GM12878 (cell line): ENCODE measurements at regions not wholly inside any gene's neighbourhood (a gene's known extent, or its start where the extent isn't known, plus 50 kb on each side); places are given as distances from the start of the nearest gene placed in this dataset.

Experiments
- ATAC-seq: fragments of 200-7000 bp; cut with Tn5 transposase; 3 replicates; pipeline ENCODE4 v1.9.1; 2020; ENCODE audit warnings: mild to moderate bottlenecking, moderate library complexity
- BruUV-seq: library from RNA; stranded (reverse); fragments of 400-500 nt; replicated peaks from 2 replicates; lab custom pipeline; 2021; lab: Mats Ljungman, UMichigan
- CTCF ChIA-PET: fragments of 300-600 bp; sonication (Branson Sonifier 250); formaldehyde crosslinking; extraction: SDS; loops from one replicate; lab custom pipeline; 2021; ENCODE audit warnings: inconsistent platforms; lab: Yijun Ruan, JAX
- POLR2A ChIA-PET: fragments of 350-600 bp; formaldehyde crosslinking; extraction: SDS; loops from one replicate; lab custom pipeline; 2021; ENCODE audit warnings: inconsistent platforms; lab: Charles Lee
- RAD21 ChIA-PET: fragments of 300-600 bp; sonication (Branson Sonifier 250); formaldehyde crosslinking; loops from one replicate; lab custom pipeline; 2023; ENCODE audit warnings: antibody characterized with exemption; ENCODE audit not compliant: unreplicated experiment; lab: Charles Lee
- SMC1A ChIA-PET: fragments of 300-600 bp; sonication (Branson Sonifier 250); formaldehyde crosslinking; loops from one replicate; lab custom pipeline; 2023; ENCODE audit not compliant: unreplicated experiment, uncharacterized antibody; lab: Charles Lee
- DNase-seq: peaks from one replicate; pipeline ENCODE4 v3.0.0-alpha.2; 2011; ENCODE audit warnings: low read depth, low spot score
- FAIRE-seq: peaks from 3 replicates; lab custom pipeline; 2011; peaks lifted over from hg19 to GRCh38; lab: Jason Lieb, UNC
- H2AFZ ChIP-seq: 2 replicates; pipeline ENCODE4 v1.6.0; 2011; ENCODE audit warnings: low read depth, low read length, control low read depth; ENCODE audit not compliant: control insufficient read depth
- H3K27ac ChIP-seq: 2 replicates; pipeline ENCODE4 v1.5.1; 2011; ENCODE audit warnings: control low read depth; ENCODE audit not compliant: control insufficient read depth, insufficient read depth
- H3K27me3 ChIP-seq, 2 experiments: replicated peaks in 1 of 2; 2 replicates each; pipeline versions ENCODE4 v1.6.0 to v1.6.1; 2011; ENCODE audit warnings: low read length in 1 of 2; ENCODE audit not compliant: control insufficient read depth in 2 of 2, insufficient read depth in 2 of 2
- H3K36me3 ChIP-seq, 2 experiments: 2 replicates each; pipeline ENCODE4 v1.5.1; 2011; ENCODE audit warnings: low read length in 1 of 2; ENCODE audit not compliant: control insufficient read depth in 2 of 2, insufficient read depth in 2 of 2
- H3K4me1 ChIP-seq: 2 replicates; pipeline ENCODE4 v1.6.1; 2011; ENCODE audit warnings: mild to moderate bottlenecking, low read length, moderate library complexity, mixed read lengths; ENCODE audit not compliant: control insufficient read depth, insufficient read depth
- H3K4me2 ChIP-seq: 2 replicates; pipeline ENCODE4 v1.6.0; 2011; ENCODE audit warnings: control low read depth; ENCODE audit not compliant: control insufficient read depth, insufficient read depth
- H3K4me3 ChIP-seq: fragments of 200-600 bp; sonication (generic); 2 replicates; pipeline ENCODE4 v1.5.1; 2016
- H3K79me2 ChIP-seq: 2 replicates; pipeline ENCODE4 v1.6.0; 2011; ENCODE audit warnings: low read length; ENCODE audit not compliant: control insufficient read depth, insufficient read depth
- H3K9ac ChIP-seq: 2 replicates; pipeline ENCODE4 v1.8.0; 2011; ENCODE audit warnings: low read length, control low read depth, mixed read lengths; ENCODE audit not compliant: control insufficient read depth, insufficient read depth
- H3K9me3 ChIP-seq: replicated peaks from 3 replicates; pipeline ENCODE4 v1.5.1; 2011; ENCODE audit warnings: mild to moderate bottlenecking, low read length; ENCODE audit not compliant: control insufficient read depth, insufficient read depth
- H4K20me1 ChIP-seq: 2 replicates; pipeline ENCODE4 v1.6.0; 2011; ENCODE audit not compliant: control insufficient read depth, insufficient read depth
- CHD2 ChIP-seq: IDR thresholded peaks from 2 replicates; pipeline ENCODE4 v1.6.1; 2011; ENCODE audit warnings: low read depth, low read length, improper control_type of control experiment, borderline replicate concordance
- KAT2A ChIP-seq: conservative IDR thresholded peaks from 2 replicates; pipeline ENCODE4 v1.6.1; 2011; ENCODE audit warnings: low read depth, low read length; ENCODE audit not compliant: control insufficient read depth
- PBX3 ChIP-seq: IDR thresholded peaks from 2 replicates; pipeline ENCODE4 v1.6.1; 2011; ENCODE audit warnings: mild to moderate bottlenecking, low read depth, low read length, moderate library complexity; ENCODE audit not compliant: insufficient replicate concordance
- RAD51 ChIP-seq: fragments of 450-650 bp; IDR thresholded peaks from 2 replicates; pipeline ENCODE4 v1.6.1; 2016; ENCODE audit warnings: moderate library complexity, mild to moderate bottlenecking, inconsistent platforms
- SMARCA5 ChIP-seq: fragments of 450-650 bp; IDR thresholded peaks from 2 replicates; pipeline ENCODE4 v1.6.1; 2017; ENCODE audit warnings: mild to moderate bottlenecking
- ZBTB40 ChIP-seq: fragments of 450-650 bp; IDR thresholded peaks from 2 replicates; pipeline ENCODE4 v1.6.1; 2016; ENCODE audit warnings: mild to moderate bottlenecking, moderate library complexity, borderline replicate concordance
- in situ Hi-C: fragments of 300-500 bp; cut with MboI; formaldehyde crosslinking; loops from 9 replicates; pipeline ENCODE4 v1.14.3; 2018; ENCODE audit warnings: mixed read lengths
- intact Hi-C: fragments of 100-400 bp; cut with micrococcal nuclease; formaldehyde crosslinking; loops from one replicate; pipeline ENCODE4 v1.14.2; 2022; ENCODE audit not compliant: unreplicated experiment
- TF ChIP-seq, protein P1 (sequence below), 3 experiments: IDR thresholded peaks in 2 of 3; conservative IDR thresholded peaks in 1 of 3; 2 replicates each; pipeline ENCODE4 v1.5.1; 2011; ENCODE audit warnings: low read depth in 3 of 3, low read length in 3 of 3, mild to moderate bottlenecking in 3 of 3, control low read depth in 2 of 3, moderate library complexity in 2 of 3, inconsistent platforms in 1 of 3, mixed read lengths in 1 of 3; ENCODE audit not compliant: control insufficient read depth in 2 of 3, insufficient read depth in 1 of 3; ENCODE audit errors: extremely low read depth in 1 of 3
- TF ChIP-seq, protein P2 (sequence below): fragments of 450-650 bp; IDR thresholded peaks from 2 replicates; pipeline ENCODE4 v1.6.1; 2017; ENCODE audit warnings: mild to moderate bottlenecking, moderate library complexity
- TF ChIP-seq, protein P3 (sequence below): IDR thresholded peaks from 2 replicates; pipeline ENCODE4 v1.6.1; 2012; ENCODE audit warnings: low read depth, low read length, improper control_type of control experiment

GRCh38 chr1:234884701-234885100 is 243.9 kb downstream of the TOMM20 start:
- no peak overlapping the region for H3K4me3 ChIP-seq
- in situ Hi-C loops = no loop called here
- no peaks in the 10 kb centered on the region for H4K20me1 ChIP-seq
- POLR2A ChIA-PET = no interaction called here
- no peaks in the 10 kb centered on the region for H3K36me3 ChIP-seq
- BruUV-seq = no TSS peak
- no peak overlapping the region for H3K4me2 ChIP-seq
- intact Hi-C loops = no loop called here
- no peak for ATAC-seq
- H3K4me1 ChIP-seq = peaks cover 37% of the 10 kb centered on the region
- no peak for DNase-seq
- no peak overlapping the region for H2AFZ ChIP-seq
- H3K9me3 ChIP-seq = no peaks in the 10 kb centered on the region; the same call in 1 of the 3 replicates
- RAD21 ChIA-PET = interaction anchor here (1.2 kb wide), 1 partner anchor 49 kb away, joined by 3 read pairs; no protein-coding TSS in a partner anchor
- no peaks in the 10 kb centered on the region for H3K79me2 ChIP-seq
- FAIRE-seq = no peak
- SMC1A ChIA-PET = no interaction called here
- CTCF ChIA-PET = interaction anchor here (1.2 kb wide), 1 partner anchor 41 kb away, joined by 4 read pairs; no protein-coding TSS in a partner anchor
- no peaks in the 10 kb centered on the region; a peak in 1 of 4 replicates for H3K27me3 ChIP-seq
- no peak overlapping the region for H3K9ac ChIP-seq
- H3K27ac ChIP-seq = no peak overlapping the region
- TF ChIP-seq, protein P1, sequence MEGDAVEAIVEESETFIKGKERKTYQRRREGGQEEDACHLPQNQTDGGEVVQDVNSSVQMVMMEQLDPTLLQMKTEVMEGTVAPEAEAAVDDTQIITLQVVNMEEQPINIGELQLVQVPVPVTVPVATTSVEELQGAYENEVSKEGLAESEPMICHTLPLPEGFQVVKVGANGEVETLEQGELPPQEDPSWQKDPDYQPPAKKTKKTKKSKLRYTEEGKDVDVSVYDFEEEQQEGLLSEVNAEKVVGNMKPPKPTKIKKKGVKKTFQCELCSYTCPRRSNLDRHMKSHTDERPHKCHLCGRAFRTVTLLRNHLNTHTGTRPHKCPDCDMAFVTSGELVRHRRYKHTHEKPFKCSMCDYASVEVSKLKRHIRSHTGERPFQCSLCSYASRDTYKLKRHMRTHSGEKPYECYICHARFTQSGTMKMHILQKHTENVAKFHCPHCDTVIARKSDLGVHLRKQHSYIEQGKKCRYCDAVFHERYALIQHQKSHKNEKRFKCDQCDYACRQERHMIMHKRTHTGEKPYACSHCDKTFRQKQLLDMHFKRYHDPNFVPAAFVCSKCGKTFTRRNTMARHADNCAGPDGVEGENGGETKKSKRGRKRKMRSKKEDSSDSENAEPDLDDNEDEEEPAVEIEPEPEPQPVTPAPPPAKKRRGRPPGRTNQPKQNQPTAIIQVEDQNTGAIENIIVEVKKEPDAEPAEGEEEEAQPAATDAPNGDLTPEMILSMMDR (IDR thresholded peaks at IDR 0.05 in 2 of 3, conservative IDR thresholded peaks at IDR 0.05 in 1 of 3; ENCODE audit: control insufficient read depth in 2 of 3, extremely low read depth in 1 of 3, insufficient read depth in 1 of 3, low read depth in 3 of 3, low read length in 3 of 3) = no peak
- no peak for TF ChIP-seq CHD2
- TF ChIP-seq, protein P2, sequence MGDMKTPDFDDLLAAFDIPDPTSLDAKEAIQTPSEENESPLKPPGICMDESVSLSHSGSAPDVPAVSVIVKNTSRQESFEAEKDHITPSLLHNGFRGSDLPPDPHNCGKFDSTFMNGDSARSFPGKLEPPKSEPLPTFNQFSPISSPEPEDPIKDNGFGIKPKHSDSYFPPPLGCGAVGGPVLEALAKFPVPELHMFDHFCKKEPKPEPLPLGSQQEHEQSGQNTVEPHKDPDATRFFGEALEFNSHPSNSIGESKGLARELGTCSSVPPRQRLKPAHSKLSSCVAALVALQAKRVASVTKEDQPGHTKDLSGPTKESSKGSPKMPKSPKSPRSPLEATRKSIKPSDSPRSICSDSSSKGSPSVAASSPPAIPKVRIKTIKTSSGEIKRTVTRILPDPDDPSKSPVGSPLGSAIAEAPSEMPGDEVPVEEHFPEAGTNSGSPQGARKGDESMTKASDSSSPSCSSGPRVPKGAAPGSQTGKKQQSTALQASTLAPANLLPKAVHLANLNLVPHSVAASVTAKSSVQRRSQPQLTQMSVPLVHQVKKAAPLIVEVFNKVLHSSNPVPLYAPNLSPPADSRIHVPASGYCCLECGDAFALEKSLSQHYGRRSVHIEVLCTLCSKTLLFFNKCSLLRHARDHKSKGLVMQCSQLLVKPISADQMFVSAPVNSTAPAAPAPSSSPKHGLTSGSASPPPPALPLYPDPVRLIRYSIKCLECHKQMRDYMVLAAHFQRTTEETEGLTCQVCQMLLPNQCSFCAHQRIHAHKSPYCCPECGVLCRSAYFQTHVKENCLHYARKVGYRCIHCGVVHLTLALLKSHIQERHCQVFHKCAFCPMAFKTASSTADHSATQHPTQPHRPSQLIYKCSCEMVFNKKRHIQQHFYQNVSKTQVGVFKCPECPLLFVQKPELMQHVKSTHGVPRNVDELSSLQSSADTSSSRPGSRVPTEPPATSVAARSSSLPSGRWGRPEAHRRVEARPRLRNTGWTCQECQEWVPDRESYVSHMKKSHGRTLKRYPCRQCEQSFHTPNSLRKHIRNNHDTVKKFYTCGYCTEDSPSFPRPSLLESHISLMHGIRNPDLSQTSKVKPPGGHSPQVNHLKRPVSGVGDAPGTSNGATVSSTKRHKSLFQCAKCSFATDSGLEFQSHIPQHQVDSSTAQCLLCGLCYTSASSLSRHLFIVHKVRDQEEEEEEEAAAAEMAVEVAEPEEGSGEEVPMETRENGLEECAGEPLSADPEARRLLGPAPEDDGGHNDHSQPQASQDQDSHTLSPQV = no peak
- TF ChIP-seq, protein P3, sequence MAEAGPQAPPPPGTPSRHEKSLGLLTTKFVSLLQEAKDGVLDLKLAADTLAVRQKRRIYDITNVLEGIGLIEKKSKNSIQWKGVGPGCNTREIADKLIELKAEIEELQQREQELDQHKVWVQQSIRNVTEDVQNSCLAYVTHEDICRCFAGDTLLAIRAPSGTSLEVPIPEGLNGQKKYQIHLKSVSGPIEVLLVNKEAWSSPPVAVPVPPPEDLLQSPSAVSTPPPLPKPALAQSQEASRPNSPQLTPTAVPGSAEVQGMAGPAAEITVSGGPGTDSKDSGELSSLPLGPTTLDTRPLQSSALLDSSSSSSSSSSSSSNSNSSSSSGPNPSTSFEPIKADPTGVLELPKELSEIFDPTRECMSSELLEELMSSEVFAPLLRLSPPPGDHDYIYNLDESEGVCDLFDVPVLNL = no peak
- no peak for TF ChIP-seq SMARCA5
- TF ChIP-seq KAT2A = no peak
- TF ChIP-seq PBX3 = no peak
- TF ChIP-seq ZBTB40 = no peak
- no peak for TF ChIP-seq RAD51
